ENCODE measurements at regions not wholly inside any gene's neighbourhood (a gene's known extent, or its start where the extent isn't known, plus 50 kb on each side); places are given as distances from the start of the nearest gene placed in this dataset.

- H3K9ac ChIP-seq: no peak overlapping the region
- H2AFZ ChIP-seq (ENCODE audit: low read depth): no peak overlapping the region
- H3K79me2 ChIP-seq (ENCODE audit: insufficient read depth, low read depth): no peaks in the 10 kb centered on the region
- no peaks in the 10 kb centered on the region for H3K4me1 ChIP-seq (ENCODE audit: low read depth, poor library complexity, severe bottlenecking)
- TF ChIP-seq CTCF (conservative IDR thresholded peaks at IDR 0.05; ENCODE audit: low read depth, low read length): no peak
- no peak overlapping the region for H3K4me2 ChIP-seq
- no peaks in the 10 kb centered on the region for H4K20me1 ChIP-seq (ENCODE audit: insufficient read depth)
- no peak overlapping the region for H3K4me3 ChIP-seq (IDR thresholded peaks at IDR 0.05; ENCODE audit: insufficient read depth, low read depth, low read length)
- no peaks in the 10 kb centered on the region for H3K27me3 ChIP-seq (ENCODE audit: insufficient read depth, low read depth)
- H3K36me3 ChIP-seq (ENCODE audit: insufficient read depth): no peaks in the 10 kb centered on the region
- no peak overlapping the region for H3K27ac ChIP-seq
These were observed 142.0 kb upstream of the FSHR start for GRCh38 chr2:49296107-49296867.

GRCh38 chr2:49294225-49294624, 139.9 kb upstream of the FSHR start:
- TF ChIP-seq CTCF (conservative IDR thresholded peaks at IDR 0.05; ENCODE audit: low read depth, low read length): no peak
- Histone ChIP-seq H3K4me3 (IDR thresholded peaks at IDR 0.05; ENCODE audit: insufficient read depth, low read depth, low read length) (no peak overlapping the region), H2AFZ (ENCODE audit: low read depth) (no peak overlapping the region), H3K4me1 (ENCODE audit: low read depth, poor library complexity, severe bottlenecking) (no peaks in the 10 kb centered on the region), H3K9ac (no peak overlapping the region), H3K27me3 (ENCODE audit: insufficient read depth, low read depth) (no peaks in the 10 kb centered on the region), H3K27ac (no peak overlapping the region), H4K20me1 (ENCODE audit: insufficient read depth) (no peaks in the 10 kb centered on the region), H3K4me2 (no peak overlapping the region), H3K36me3 (ENCODE audit: insufficient read depth) (no peaks in the 10 kb centered on the region), H3K79me2 (ENCODE audit: insufficient read depth, low read depth) (no peaks in the 10 kb centered on the region)

GRCh38 chr2:49291619-49292018, 137.3 kb upstream of the FSHR start:
- no peaks in the 10 kb centered on the region for H4K20me1 ChIP-seq (ENCODE audit: insufficient read depth)
- H3K36me3 ChIP-seq (ENCODE audit: insufficient read depth): no peaks in the 10 kb centered on the region

GRCh38 chr2:49289711-49290110, 135.4 kb upstream of the FSHR start:
- H3K4me2 ChIP-seq: no peak overlapping the region
- H3K4me3 ChIP-seq (IDR thresholded peaks at IDR 0.05; ENCODE audit: insufficient read depth, low read depth, low read length): no peak overlapping the region
- H3K9ac ChIP-seq: no peak overlapping the region

More at GRCh38 chr2:49291619-49292018, 137.3 kb upstream of the FSHR start:
- Histone ChIP-seq H3K79me2 (ENCODE audit: insufficient read depth, low read depth) (no peaks in the 10 kb centered on the region), H2AFZ (ENCODE audit: low read depth) (no peak overlapping the region), H3K4me3 (IDR thresholded peaks at IDR 0.05; ENCODE audit: insufficient read depth, low read depth, low read length) (no peak overlapping the region), H3K4me2 (no peak overlapping the region), H3K9ac (no peak overlapping the region), H3K27me3 (ENCODE audit: insufficient read depth, low read depth) (no peaks in the 10 kb centered on the region), H3K4me1 (ENCODE audit: low read depth, poor library complexity, severe bottlenecking) (no peaks in the 10 kb centered on the region), H3K27ac (no peak overlapping the region)
- TF ChIP-seq CTCF (conservative IDR thresholded peaks at IDR 0.05; ENCODE audit: low read depth, low read length): no peak

More at GRCh38 chr2:49289711-49290110, 135.4 kb upstream of the FSHR start:
- Histone ChIP-seq H3K36me3 (ENCODE audit: insufficient read depth) (no peaks in the 10 kb centered on the region), H3K4me1 (ENCODE audit: low read depth, poor library complexity, severe bottlenecking) (no peaks in the 10 kb centered on the region), H3K27ac (no peak overlapping the region), H3K79me2 (ENCODE audit: insufficient read depth, low read depth) (no peaks in the 10 kb centered on the region), H2AFZ (ENCODE audit: low read depth) (no peak overlapping the region), H3K27me3 (ENCODE audit: insufficient read depth, low read depth) (no peaks in the 10 kb centered on the region), H4K20me1 (ENCODE audit: insufficient read depth) (no peaks in the 10 kb centered on the region)
- no peak for TF ChIP-seq CTCF (conservative IDR thresholded peaks at IDR 0.05; ENCODE audit: low read depth, low read length)

All from KMS-11 (cell line).